OCI-LY7 (cell line): ENCODE measurements at regions not wholly inside any gene's neighbourhood (a gene's known extent, or its start where the extent isn't known, plus 50 kb on each side); places are given as distances from the start of the nearest gene placed in this dataset.

ENCODE experiments used
- BruUV-seq: library from RNA; stranded (reverse); fragments of 400-500 nt; replicated peaks from 2 replicates; lab custom pipeline; 2021; lab: Mats Ljungman, UMichigan
- CTCF ChIA-PET: fragments of 300-600 bp; sonication (Branson Sonifier 250); formaldehyde crosslinking; loops from one replicate; lab custom pipeline; 2022; ENCODE audit warnings: antibody characterized with exemption; ENCODE audit not compliant: unreplicated experiment; lab: Charles Lee
- POLR2A ChIA-PET: fragments of 300-600 bp; sonication (Branson Sonifier 250); formaldehyde crosslinking; loops from one replicate; lab custom pipeline; 2022; ENCODE audit warnings: antibody characterized with exemption; lab: Charles Lee
- DNase-seq: peaks from one replicate; pipeline ENCODE4 v3.0.0-alpha.2; 2015; ENCODE audit warnings: low spot score
- H2AFZ ChIP-seq: fragments of 200-600 bp; sonication (generic), shearing (Covaris generic); 2 replicates; pipeline ENCODE4 v1.6.1; 2014; ENCODE audit warnings: mild to moderate bottlenecking, antibody characterized with exemption, low read length, moderate library complexity
- H3K27ac ChIP-seq: fragments of 200-600 bp; sonication (generic); 2 replicates; pipeline ENCODE4 v1.5.1; 2014; ENCODE audit warnings: mixed run types, low read depth, mild to moderate bottlenecking, moderate library complexity, low read length, inconsistent platforms; ENCODE audit not compliant: poor library complexity, severe bottlenecking
- H3K36me3 ChIP-seq: fragments of 200-600 bp; sonication (generic); 2 replicates; pipeline ENCODE4 v1.6.1; 2014; ENCODE audit warnings: mild to moderate bottlenecking, antibody characterized with exemption, low read length, moderate library complexity, mixed read lengths; ENCODE audit not compliant: insufficient read depth
- H3K4me1 ChIP-seq: fragments of 200-600 bp; sonication (generic); 2 replicates; pipeline ENCODE4 v1.5.1; 2014; ENCODE audit warnings: mild to moderate bottlenecking, low read length; ENCODE audit not compliant: insufficient read depth, poor library complexity, severe bottlenecking
- H3K4me2 ChIP-seq: fragments of 200-600 bp; sonication (generic); 2 replicates; pipeline ENCODE4 v1.6.1; 2014; ENCODE audit warnings: mild to moderate bottlenecking, low read length
- H3K4me3 ChIP-seq: fragments of 200-600 bp; sonication (generic); 2 replicates; pipeline ENCODE4 v1.5.1; 2014; ENCODE audit warnings: mild to moderate bottlenecking, low read depth, low read length; ENCODE audit not compliant: poor library complexity, severe bottlenecking
- H3K79me2 ChIP-seq: fragments of 200-600 bp; sonication (generic); 2 replicates; pipeline ENCODE4 v1.6.1; 2016; ENCODE audit warnings: low read depth, mild to moderate bottlenecking, low read length, moderate library complexity, mixed read lengths; ENCODE audit not compliant: insufficient read depth
- H3K9me2 ChIP-seq: fragments of 200-600 bp; sonication (generic); 2 replicates; pipeline ENCODE4 v1.6.1; 2016; ENCODE audit warnings: mild to moderate bottlenecking, low read length, mixed read lengths; ENCODE audit not compliant: insufficient read depth
- H3K9me3 ChIP-seq: fragments of 200-600 bp; sonication (generic); 2 replicates; pipeline ENCODE4 v1.6.1; 2014; ENCODE audit warnings: mild to moderate bottlenecking, mixed run types, low read length, mixed read lengths
- H4K20me1 ChIP-seq: fragments of 200-600 bp; sonication (generic); 2 replicates; pipeline ENCODE4 v1.6.1; 2014; ENCODE audit warnings: mild to moderate bottlenecking, antibody characterized with exemption, low read length, moderate library complexity, mixed read lengths; ENCODE audit not compliant: insufficient read depth
- EZH2phosphoT487 ChIP-seq: fragments of 200-600 bp; sonication (generic); IDR thresholded peaks from 2 replicates; pipeline ENCODE4 v1.6.1; 2018; ENCODE audit warnings: low read depth, borderline replicate concordance, mild to moderate bottlenecking, mixed run types, antibody characterized with exemption, low read length, moderate library complexity, mixed read lengths
- intact Hi-C: fragments of 100-400 bp; cut with micrococcal nuclease; formaldehyde crosslinking; loops from one replicate; pipeline ENCODE4 v1.10.0; 2022; ENCODE audit not compliant: unreplicated experiment
- TF ChIP-seq, protein P1 (sequence below): fragments of 200-600 bp; sonication (generic); conservative IDR thresholded peaks from 2 replicates; pipeline ENCODE4 v1.5.1; 2014; ENCODE audit warnings: mild to moderate bottlenecking, antibody characterized with exemption, low read length, moderate library complexity, mixed read lengths

DNA sequence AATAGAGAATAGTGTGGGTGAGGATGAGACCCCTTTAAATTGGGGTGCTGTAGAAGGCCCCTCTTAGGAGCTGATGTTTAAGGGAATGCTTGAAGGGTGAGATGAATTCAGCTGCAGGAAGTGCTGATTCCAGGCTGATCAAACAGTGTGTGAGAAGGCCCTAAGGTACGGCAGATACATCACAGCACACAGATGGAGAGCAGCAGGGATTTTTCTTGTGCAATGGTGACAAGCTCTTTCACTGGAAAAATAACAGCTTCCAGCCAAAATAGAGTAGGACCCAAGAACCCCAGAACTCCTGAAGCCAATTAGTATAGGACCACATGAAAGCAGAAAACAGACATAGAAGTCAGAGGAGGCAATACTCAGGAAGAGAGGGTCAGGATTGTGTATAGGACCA is 296.9 kb downstream of the ADRA2A start:
- Histone ChIP-seq H3K27ac (no peak overlapping the region), H3K36me3 (no peaks in the 10 kb centered on the region), H3K79me2 (no peaks in the 10 kb centered on the region), H3K4me1 (no peaks in the 10 kb centered on the region), H3K9me3 (no peaks in the 10 kb centered on the region), H2AFZ (no peak overlapping the region), H3K4me3 (no peak overlapping the region), H3K4me2 (no peak overlapping the region), H4K20me1 (no peaks in the 10 kb centered on the region), H3K9me2 (no peaks in the 10 kb centered on the region)
- intact Hi-C loops: no loop called here
- TF ChIP-seq EZH2phosphoT487: no peak
- TF ChIP-seq, protein P1, sequence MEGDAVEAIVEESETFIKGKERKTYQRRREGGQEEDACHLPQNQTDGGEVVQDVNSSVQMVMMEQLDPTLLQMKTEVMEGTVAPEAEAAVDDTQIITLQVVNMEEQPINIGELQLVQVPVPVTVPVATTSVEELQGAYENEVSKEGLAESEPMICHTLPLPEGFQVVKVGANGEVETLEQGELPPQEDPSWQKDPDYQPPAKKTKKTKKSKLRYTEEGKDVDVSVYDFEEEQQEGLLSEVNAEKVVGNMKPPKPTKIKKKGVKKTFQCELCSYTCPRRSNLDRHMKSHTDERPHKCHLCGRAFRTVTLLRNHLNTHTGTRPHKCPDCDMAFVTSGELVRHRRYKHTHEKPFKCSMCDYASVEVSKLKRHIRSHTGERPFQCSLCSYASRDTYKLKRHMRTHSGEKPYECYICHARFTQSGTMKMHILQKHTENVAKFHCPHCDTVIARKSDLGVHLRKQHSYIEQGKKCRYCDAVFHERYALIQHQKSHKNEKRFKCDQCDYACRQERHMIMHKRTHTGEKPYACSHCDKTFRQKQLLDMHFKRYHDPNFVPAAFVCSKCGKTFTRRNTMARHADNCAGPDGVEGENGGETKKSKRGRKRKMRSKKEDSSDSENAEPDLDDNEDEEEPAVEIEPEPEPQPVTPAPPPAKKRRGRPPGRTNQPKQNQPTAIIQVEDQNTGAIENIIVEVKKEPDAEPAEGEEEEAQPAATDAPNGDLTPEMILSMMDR: no peak
- no peak for DNase-seq
- ChIA-PET CTCF (no interaction called here), POLR2A (no interaction called here)
- no TSS peak for BruUV-seq

- no TSS peak for BruUV-seq
- Histone ChIP-seq H4K20me1 (no peaks in the 10 kb centered on the region), H3K27ac (no peak overlapping the region), H3K4me3 (no peak overlapping the region), H3K4me2 (no peak overlapping the region), H3K79me2 (no peaks in the 10 kb centered on the region), H3K9me3 (no peaks in the 10 kb centered on the region), H3K9me2 (no peaks in the 10 kb centered on the region), H2AFZ (no peak overlapping the region), H3K4me1 (no peaks in the 10 kb centered on the region), H3K36me3 (no peaks in the 10 kb centered on the region)
- intact Hi-C loops: no loop called here
- CTCF ChIA-PET: no interaction called here
- no peak for DNase-seq
- POLR2A ChIA-PET: interaction anchor here (0.6 kb wide), 1 partner anchor 1929 kb away, joined by 6 read pairs; no protein-coding TSS in a partner anchor
- TF ChIP-seq EZH2phosphoT487: no peak
- TF ChIP-seq, protein P1: no peak
Measured at GRCh38 chr10:111379534-111380187, 302.8 kb downstream of the ADRA2A start.

DNA sequence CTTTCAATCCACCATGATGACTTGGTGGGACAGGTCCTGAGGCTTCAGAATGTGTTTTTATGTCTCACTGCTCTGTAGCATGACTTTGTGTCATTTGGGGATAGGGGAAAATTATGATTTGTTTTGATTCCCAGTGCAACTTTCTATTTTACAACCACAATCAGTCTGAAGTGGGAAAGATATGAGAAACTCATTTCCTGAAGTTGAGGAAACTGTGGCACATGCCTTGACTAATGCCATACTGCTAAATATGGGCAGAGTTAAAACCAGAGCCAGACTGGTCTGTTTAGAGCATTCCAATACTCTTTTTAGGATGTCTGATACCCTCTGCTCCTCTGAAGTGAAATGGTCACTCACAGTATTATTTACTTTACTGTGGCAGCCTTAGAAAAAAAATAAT is 307.7 kb downstream of the ADRA2A start:
- no peak for TF ChIP-seq EZH2phosphoT487
- TF ChIP-seq, protein P1: no peak
- CTCF ChIA-PET: no interaction called here
- BruUV-seq: no TSS peak

More for the DNA sequence above, 307.7 kb downstream of the ADRA2A start:
- POLR2A ChIA-PET: no interaction called here
- no peak for DNase-seq
- Histone ChIP-seq H2AFZ (no peak overlapping the region), H3K36me3 (no peaks in the 10 kb centered on the region), H3K9me2 (no peaks in the 10 kb centered on the region), H4K20me1 (no peaks in the 10 kb centered on the region), H3K9me3 (no peaks in the 10 kb centered on the region), H3K4me2 (no peak overlapping the region), H3K79me2 (no peaks in the 10 kb centered on the region), H3K4me3 (no peak overlapping the region), H3K4me1 (no peaks in the 10 kb centered on the region), H3K27ac (no peak overlapping the region)
- intact Hi-C loops: no loop called here
